ENCODE measurements at regions not wholly inside any gene's neighbourhood (a gene's known extent, or its start where the extent isn't known, plus 50 kb on each side); places are given as distances from the start of the nearest gene placed in this dataset.

DNA sequence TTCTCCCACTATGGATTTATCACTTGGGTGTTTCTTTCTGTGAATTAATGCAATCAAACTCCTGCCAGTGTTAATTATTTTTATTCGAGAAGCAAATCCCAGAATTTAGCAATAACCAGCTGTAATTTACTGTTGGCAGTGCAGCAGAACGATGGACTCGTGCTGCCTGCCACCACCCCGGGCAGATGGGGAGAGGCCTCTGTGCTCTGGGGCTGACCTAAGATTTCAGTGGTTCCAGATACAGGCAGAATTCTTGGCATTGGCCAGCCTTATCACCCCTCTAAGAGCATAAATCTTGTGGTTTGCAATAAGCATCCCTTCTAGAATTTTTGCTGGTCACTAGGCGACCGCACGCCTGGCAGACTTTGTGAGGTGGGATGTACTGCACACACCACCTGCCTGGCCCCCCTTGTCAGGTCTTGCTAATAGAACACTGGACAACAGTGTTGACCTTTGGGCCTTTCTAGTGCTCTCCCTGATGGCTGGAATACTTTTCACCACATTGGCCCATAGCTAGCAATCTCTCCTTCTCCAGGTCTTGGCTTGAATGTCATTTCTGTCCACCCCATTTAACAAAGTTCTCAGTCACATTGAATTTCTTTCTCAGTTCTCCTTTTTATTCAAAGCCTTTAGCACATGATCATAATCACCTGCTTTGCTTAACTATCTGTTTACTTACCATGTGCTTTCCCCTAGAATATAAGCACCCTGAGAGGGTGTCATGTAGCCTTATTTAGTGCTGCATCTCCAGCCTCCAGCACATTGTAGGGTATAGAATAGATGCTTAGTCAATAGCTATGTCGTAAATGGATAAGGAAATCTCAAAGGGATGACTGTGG lies 122.1 kb upstream of the DYNLRB2 start:
- DNase-seq (ENCODE audit: low spot score), result no peak

DNA sequence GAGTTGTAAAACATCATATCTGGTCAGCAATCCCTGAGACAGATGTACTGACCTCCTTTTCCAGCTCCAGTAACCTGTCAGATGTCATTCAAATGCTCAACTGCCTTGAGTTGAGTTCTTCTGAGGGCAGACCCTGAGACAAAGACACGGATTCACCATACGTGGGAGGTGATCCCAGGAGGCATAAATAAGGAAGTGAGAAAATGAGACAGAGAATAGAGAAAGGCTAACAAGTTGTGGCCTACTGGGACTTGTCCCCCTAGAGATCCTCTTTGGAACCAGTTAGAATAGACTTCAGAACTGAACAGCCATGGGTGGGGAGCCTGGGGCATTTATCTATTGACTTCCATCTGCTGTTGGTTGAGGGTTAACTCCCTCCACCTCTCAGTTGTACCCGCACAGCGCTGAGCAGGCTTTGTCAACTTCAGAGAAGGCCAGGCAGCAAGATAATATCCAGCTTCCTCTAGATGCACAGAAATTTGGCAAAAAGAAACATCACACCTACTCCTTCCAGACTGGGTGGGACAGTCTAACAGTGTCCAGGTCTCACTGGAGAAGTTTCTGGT lies 123.0 kb upstream of the DYNLRB2 start:
- no peak for DNase-seq (ENCODE audit: low spot score)

DNA sequence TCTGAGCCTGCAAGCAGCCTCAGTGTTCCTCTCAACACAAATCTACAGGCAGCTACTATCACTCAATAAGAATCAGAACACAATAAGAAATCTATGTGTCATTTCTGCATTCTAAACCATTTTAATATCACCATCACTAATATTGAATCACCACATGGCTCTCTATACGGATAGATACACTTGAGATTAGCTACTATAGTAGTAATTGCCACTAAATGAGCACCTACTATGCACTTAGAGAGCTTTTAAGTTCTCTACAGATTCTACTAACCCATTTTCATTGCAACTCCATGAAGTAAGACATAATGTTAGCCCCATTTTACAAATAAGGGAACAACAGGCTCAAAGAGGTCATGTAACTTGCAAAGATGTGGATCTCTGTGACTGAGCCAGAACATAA lies 132.8 kb upstream of the DYNLRB2 start:
- no peak for DNase-seq (ENCODE audit: low spot score)

DNA sequence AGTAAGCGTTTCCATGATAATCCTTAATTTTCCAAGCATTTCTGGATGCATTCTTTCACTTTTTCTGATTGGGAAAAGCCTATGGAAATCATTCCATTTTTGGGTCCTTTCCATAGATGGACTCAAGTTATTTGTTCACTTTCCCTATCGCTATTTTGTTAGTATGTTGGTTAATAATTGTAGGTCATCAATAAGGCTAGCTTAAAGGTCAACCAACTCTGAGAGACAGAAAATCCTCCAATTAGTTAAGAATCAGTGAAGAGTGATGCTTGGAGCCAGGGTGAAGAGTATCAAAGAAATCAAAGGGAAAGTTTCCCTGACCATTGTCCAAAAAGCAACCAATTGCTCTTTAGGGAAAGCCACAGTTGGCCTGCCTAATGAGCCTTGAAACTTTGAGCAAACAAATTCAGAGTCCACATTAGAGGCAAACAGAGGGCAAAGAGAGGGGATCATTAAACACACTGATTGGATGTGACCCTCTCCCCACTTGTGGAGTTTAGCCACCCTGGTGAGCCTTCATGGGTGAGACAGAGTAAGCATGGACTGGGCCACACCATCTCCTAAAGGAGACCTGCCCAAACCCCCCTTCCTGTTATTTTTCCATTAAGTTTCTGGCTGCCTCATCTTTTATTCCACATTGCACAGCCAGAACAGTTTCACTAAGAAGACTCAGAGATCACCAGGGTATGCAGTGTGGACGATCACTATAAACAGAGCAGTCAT lies 133.4 kb upstream of the DYNLRB2 start:
- DNase-seq (ENCODE audit: low spot score), result no peak

DNA sequence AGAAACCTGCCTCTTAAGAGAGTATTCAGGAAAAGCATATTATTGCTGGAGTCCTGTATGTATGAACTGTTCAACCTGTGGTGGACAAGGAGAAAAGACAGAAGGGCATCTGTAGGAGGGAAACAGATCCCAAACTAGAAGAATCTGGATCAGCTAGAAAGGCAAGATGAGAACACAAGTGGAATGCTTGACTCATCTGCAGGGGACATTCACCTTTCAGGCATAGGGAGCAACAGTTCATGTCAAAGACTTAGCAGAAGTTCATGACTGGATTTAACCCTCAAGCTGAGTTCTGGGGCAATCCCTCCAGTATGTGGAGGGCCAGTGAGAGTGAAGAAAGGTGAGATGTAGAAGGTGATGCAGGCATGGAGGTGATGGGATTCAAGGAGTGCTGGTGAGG lies 135.9 kb upstream of the DYNLRB2 start:
- no peak for DNase-seq (ENCODE audit: low spot score)

DNA sequence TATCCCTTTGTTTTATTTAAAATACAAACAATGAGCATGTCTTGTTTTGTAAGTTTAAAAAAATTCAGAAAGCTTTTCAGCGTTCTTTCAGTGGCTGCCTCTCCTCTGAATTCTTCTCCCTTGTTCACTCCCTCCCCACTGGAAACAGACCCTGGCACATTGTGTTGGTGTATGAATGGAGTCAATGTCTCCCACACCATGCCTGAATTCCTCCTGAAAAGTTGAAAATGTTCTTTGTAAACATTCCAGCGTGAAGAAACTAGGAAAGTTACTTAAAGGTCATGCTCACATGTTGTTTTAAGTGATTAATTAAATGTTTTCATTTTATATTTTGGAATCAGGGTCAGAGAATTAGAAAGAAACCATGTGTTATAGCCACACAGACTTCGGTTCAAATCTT lies 136.9 kb upstream of the DYNLRB2 start:
- no peak for DNase-seq (ENCODE audit: low spot score)

DNA sequence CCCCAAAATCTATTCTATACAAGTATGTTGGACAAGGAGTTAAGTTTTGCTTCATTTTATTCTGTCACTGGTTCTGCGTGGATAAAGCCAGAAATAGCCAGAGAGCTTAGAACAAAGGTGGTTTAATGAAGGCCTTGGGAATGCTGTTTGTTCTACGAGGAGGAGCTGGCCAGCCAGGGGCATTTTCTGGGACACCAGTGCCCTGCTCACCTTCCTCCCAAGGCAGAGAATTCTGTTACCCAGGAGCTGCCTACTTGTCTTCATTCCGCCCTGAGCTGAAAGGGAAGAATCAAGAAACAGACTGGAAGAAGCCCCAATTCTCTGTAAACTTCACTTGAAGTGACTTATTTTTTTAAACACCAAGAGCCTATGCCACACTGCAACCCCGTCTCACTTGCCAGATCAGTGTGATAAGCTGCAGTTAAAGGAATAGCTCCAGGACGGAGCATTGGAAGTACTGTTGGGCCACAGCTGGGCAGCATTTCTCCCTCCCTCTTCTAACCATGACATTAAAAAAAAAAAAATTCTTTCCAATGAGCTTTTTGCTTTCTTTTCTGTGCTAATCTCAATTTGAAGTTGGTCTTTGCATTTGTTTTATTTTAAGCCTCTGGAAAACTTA lies 149.8 kb upstream of the DYNLRB2 start:
- DNase-seq (ENCODE audit: low spot score), result no peak

DNA sequence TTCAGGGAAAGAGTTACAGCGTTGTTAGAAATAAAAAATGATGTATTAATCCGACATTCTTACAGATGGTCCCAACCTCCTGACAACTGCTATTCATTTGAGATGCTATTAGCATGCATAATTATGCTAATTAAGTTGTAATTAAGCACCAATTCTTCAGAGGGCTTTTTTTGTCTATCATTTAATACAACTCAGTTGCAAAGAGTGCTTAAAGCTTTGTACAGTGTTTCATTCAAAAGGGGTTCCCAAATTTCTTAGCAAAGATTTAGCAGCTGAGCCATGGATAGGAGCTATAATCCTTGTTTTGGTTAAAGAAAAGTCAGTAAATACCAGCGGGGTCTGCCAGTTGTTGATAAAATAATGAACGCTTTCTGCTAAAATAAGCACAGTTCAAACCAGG lies 150.7 kb upstream of the DYNLRB2 start:
- no peak for DNase-seq (ENCODE audit: low spot score)

DNA sequence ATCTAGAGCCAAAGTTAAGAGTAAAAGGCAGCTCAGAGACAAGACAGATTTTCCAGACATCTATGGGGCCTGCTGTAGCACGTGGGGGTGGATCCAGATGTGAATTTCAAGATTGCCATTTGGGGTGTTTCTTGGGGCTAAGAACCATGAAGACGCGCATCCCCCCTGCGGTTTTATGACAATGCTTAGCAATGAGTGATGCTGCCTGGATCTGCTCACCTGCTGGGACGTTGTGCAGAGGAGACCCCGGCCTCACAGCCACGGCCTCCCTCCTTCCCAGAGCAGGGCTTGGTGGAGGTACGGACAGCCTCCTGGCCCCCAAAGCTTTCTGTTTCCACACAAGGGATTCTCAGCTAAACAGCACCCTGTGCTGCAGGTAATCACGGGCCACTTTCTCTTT lies 151.5 kb upstream of the DYNLRB2 start:
- DNase-seq (ENCODE audit: low spot score), result no peak

DNA sequence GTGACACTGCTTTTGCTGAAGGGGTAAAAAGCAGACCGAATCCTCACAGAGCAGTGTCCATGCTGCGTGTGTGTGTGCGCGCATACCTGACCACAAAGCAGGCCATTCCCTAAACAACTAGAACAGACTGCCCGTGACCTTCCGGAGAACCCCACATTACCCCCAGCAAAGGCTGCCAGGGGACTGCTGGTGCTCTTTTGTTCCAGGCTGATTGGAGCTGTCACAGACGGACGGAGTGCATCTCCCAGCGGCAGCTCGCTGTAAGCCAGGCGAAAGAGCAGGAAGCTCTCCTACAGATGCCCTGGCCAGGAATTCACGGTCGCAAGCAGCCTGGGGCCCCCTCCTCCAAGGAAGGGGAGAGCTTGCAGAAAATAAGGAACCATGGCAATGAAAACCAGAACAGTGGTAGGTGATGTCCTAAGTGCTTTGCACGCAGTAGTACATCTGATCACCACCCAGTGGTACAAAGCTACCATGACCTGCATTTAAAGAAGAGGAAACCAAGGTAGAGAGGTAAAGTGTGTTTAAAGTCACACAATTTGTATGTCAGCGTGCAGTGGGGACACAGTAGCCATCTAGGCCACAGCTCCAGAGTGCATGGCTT lies 153.4 kb upstream of the DYNLRB2 start:
- DNase-seq (ENCODE audit: low spot score), result no peak

DNA sequence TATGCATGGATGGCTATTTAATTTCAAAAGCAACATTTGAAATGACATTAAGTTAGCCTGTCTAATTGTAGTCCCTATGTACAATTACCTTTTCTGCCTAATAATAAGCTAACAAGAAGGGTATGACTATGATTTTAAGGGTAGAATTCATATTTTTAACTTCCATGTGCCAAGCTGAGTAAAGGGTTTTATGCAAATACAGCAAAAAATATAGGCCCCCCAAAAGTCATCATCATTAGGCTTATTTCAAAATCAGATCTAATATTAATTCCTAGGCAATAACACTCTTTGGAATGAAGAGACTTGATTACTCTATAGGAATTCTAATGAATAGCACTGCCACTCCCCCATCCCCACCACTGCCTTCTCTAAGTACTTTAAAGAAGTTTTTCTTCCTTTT lies 155.9 kb upstream of the DYNLRB2 start:
- DNase-seq (ENCODE audit: low spot score), result no peak

DNA sequence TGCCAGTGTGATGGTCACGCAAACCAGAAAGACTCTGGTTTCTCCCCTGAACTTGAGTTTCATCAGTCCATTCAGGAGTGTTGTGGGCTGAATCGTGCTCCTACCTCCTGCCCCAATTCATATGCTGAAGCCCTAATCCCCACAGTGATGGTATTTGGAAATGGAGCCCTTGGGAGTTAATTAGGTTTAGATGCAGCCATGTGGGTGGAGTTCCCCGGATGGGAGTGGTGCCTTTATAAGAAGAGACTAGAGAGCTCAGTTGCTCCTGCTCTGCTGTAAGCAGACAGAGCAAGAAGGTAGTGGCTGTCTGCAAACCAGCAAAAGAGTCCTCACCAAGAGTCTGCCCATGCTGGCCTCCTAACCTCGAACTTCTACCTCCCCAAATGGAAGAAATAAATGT lies 160.3 kb upstream of the DYNLRB2 start:
- no peak for DNase-seq (ENCODE audit: low spot score)

DNA sequence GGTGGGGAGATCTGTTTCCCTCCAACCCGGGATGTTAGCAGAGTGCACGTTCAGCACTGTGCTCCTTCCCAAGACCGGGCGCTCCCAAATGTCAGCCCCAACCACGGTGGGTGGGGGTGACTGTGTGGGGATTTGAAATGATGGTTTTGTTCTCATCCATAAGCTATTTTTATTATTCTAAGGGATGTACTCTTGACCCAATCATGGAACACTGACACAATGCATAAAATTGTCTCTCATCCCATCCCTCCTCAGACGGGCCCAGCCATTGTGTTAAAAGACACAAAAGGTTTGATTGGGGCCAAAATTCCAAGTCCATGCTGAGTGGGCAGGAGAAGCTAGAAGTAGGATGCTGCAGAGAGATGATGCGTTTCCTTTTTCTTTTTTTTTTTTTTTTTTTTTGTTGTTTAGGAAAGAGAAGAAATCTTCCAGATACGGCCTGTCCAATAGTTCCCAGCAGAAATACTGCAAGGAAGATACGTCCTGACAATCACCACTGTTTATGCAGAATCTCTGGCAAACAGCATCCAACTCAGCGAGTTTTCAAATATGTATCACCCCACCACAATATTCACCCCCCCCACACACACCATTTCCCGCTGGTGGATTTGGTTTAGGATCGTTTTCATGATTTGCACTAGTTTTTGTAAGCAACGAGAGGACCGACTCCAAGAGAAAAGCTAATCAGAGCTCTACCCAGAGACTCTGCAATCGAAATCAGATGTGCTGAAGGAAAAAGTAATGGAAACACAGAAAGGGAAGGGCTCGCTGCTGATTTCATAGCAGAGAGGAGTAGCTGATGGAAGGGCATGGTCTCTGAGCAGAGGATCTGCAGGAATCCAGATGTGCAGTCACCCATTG lies 163.5 kb upstream of the DYNLRB2 start:
- no peak for DNase-seq (ENCODE audit: low spot score)

DNA sequence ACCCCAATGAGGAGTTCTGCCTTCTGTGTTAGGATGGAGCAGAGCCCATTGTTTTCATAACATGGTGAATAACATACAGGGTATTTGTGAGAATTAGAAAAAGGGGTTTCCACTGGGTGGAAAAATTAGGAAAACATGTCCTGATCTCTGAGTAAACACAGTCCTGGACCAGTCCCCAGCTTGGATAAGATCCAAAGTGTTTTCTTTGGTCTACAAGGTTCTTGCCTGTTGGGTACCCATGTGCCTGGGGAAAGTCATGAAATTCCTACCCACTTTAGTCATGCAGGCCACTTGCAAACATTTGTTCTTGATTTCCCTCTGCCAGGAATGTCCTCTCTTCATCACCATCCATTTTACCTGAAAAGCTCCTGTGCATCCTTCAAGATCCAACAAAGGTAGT lies 164.8 kb upstream of the DYNLRB2 start:
- DNase-seq (ENCODE audit: low spot score), result no peak

DNA sequence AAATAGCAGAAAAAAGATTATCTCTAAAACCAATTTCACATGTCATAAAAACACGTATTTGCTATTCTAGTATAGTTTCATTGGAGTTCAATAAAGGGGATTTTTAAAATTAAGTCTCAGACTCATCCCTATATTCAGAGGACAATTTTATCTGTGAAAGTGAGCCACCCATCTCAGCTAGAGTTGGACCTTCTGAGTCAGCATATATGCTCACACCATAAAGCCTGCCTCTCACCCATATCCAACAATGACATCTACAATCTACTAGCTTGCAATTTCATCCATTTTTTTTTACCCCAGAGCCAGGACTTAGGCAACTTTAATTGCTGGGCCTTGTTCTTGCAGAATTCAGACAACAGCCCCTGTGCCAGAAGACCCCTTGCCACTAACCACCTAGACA lies 165.3 kb upstream of the DYNLRB2 start:
- DNase-seq (ENCODE audit: low spot score), result no peak

DNA sequence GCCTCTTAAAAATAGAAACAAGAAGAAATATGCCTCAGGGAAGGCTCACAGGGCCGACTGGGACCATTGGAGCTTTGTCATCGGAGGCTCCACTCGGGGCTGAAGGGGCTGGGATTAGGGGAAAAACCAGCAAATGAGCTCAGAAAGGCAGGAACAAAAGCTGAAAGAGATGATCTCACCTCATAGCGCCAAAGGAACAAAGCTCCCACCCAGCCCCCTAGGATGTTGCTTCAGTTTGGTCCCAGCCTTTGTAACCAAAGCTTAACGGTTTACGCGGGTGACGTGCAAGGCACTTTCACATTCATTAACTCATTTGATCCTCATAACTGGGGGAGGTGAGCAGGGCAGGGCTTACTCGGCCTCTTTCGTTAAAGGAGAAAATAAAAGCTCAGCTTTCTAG lies 168.5 kb upstream of the DYNLRB2 start:
- no peak for DNase-seq (ENCODE audit: low spot score)

DNA sequence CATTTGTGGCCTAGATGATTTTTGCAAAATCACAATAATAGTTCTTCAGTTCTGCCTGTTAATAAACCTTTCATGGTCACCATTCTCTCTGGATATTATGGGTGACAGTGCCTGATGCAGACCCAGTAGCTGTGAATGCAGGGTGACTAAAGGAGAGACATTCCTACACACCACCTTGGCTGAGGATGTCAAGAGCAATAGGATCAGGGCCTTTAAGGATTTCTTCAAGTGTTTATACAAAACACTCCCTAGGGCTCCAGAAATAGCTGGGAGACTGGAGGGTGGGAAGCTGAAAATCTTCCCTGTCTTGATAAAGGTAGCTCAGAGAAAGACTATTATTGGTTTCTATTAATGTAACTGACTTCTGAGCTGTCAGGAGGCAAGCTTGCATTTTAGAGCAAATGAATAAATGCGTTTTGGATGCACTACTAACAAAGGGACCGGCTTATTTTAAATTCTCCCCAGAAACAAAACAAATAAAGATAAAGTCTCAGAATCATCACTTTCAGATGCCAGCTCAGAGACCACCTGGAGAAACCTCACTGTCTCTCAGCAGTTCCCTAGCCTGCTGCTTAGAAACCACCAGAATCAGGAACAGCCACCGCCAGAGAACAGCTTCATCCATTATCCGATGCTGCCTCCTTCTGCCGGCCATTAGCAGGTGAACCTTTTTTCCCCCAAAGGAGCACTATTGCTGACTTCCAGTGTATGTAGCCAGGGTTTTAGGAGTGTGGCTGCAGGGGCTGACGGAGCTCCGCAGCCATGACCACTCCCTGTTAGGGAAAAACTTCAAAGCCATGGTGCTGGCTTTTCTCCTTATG lies 171.4 kb upstream of the DYNLRB2 start:
- DNase-seq (ENCODE audit: low spot score), result peak; percentile 52

DNA sequence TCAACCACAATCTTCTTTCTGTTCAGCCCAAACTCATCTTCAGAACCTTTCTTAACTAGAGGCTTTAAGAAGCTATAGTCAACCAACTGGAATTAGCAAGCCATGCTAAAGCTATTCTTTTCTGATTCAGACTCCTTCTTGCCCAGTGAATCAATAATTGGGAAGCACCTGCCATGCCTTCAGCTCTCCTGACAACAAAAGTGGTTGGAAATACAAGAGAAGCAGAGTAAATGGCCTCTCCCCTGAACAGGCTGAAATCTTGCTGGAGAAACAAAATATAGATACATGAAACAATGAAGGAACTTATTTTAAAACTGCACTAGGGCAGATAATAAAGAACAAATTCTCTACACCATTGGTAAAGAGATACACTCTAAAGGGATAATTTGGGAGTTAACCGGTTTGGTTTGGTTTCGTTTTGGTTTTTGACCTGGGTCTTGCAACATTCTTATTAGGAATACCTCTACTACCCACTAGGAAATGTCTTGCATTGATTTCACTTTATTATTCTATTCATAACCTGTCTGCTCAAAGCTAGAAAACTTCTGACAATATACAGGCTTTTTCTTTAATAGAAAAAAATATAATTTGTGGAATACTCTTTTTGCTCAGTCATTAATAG lies 173.6 kb upstream of the DYNLRB2 start:
- no peak for DNase-seq (ENCODE audit: low spot score)

DNA sequence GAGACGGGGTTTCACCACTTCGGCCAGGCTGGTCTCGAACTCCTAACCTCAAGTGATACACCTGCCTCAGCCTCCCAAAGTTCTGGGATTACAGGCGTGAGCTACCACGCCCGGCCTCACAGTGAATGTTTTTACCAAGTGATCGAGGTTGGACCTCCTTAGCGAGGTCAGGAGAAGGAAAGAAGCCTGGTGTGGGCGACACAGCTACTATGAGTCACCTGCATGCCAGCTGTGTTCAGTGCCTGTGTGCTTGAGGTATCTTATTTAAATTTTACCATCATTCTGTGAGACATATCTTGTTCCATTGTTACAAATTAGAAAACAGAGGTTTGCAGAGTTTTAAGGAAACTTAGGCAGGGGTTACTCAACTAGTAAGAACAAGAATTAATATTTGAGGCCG lies 174.8 kb upstream of the DYNLRB2 start:
- no peak for DNase-seq (ENCODE audit: low spot score)

DNA sequence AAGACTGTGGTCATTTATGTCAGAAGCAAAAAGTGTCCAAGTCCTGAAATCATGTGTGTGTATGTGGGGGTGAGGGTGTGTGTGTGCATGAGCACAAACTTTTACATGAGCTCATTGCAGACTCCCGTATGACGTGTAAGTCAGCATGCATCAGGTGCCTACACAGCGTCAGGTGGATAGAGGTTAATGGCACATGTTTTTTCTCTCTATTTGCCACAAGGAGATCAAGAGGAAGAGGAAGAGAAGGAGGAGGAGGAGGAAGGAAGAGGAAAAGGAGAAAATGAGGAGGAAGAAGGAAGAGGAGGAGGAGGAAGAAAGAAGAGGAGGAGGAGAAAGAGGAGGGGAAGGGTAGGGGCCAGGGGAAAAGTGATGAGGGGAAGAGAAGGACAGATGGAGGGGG lies 178.0 kb upstream of the DYNLRB2 start:
- DNase-seq (ENCODE audit: low spot score), result no peak

Data from ureter (tissue), 1 donor.